ENCODE measurements at regions not wholly inside any gene's neighbourhood (a gene's known extent, or its start where the extent isn't known, plus 50 kb on each side); places are given as distances from the start of the nearest gene placed in this dataset.

- TF ChIP-seq, protein P1, sequence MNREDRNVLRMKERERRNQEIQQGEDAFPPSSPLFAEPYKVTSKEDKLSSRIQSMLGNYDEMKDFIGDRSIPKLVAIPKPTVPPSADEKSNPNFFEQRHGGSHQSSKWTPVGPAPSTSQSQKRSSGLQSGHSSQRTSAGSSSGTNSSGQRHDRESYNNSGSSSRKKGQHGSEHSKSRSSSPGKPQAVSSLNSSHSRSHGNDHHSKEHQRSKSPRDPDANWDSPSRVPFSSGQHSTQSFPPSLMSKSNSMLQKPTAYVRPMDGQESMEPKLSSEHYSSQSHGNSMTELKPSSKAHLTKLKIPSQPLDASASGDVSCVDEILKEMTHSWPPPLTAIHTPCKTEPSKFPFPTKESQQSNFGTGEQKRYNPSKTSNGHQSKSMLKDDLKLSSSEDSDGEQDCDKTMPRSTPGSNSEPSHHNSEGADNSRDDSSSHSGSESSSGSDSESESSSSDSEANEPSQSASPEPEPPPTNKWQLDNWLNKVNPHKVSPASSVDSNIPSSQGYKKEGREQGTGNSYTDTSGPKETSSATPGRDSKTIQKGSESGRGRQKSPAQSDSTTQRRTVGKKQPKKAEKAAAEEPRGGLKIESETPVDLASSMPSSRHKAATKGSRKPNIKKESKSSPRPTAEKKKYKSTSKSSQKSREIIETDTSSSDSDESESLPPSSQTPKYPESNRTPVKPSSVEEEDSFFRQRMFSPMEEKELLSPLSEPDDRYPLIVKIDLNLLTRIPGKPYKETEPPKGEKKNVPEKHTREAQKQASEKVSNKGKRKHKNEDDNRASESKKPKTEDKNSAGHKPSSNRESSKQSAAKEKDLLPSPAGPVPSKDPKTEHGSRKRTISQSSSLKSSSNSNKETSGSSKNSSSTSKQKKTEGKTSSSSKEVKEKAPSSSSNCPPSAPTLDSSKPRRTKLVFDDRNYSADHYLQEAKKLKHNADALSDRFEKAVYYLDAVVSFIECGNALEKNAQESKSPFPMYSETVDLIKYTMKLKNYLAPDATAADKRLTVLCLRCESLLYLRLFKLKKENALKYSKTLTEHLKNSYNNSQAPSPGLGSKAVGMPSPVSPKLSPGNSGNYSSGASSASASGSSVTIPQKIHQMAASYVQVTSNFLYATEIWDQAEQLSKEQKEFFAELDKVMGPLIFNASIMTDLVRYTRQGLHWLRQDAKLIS (CRISPR knock-in tag; IDR thresholded peaks at IDR 0.05) = no peak
- intact Hi-C loops (cut with micrococcal nuclease; ENCODE audit: unreplicated experiment) (no loop called here), in situ Hi-C loops (cut with HindIII; ENCODE audit: extremely low pct_ligation_motif_present, low pct_unique_long_range_greater_than_20kb) (no loop called here)
- no peak overlapping the region for H3K9ac ChIP-seq (ENCODE audit: insufficient read depth, low read depth, low read length)
- FAIRE-seq (no peak), ATAC-seq (no peak), DNase-seq (ENCODE audit: low spot score) (no peak)
- CTCF ChIA-PET (ENCODE audit: low intra/inter-chr PET ratio, low total read pairs) = no interaction called here
- H3K9me3 ChIP-seq (ENCODE audit: low read length) = peaks cover 1% of the 10 kb centered on the region; the same call in 1 of the 2 replicates
- H3K4me1 ChIP-seq (ENCODE audit: insufficient read depth, low read length) = no peaks in the 10 kb centered on the region
- BruUV-seq (replicated peaks) = no TSS peak
- POLR2A ChIA-PET = no interaction called here
- no peak overlapping the region for H2AFZ ChIP-seq (ENCODE audit: low read length)
- peaks cover 0 to 4% of the 10 kb centered on the region in 2 experiments; a peak in 2 of 5 replicates for H3K27me3 ChIP-seq (ENCODE audit: control insufficient read depth in 1 of 2, insufficient read depth in 2 of 2, low read length in 2 of 2)
- no peak overlapping the region for H3K4me3 ChIP-seq (replicated peaks in 1 of 3; ENCODE audit: insufficient read depth in 1 of 3, low read depth in 2 of 3, low read length in 3 of 3)
- no peak overlapping the region for H3K27ac ChIP-seq (ENCODE audit: extremely low read length, insufficient read depth, low read length)
- WGBS (ENCODE audit: low lambda C conversion rate) = 53% methylated on average over 9 of the region's 9 CpGs
- no peaks in the 10 kb centered on the region for H3K79me2 ChIP-seq (ENCODE audit: insufficient read depth, low read length)
- H3K4me2 ChIP-seq (ENCODE audit: low read depth, low read length) = no peak overlapping the region
- H4K20me1 ChIP-seq (ENCODE audit: insufficient read depth, low read length) = no peaks in the 10 kb centered on the region
- no peaks in the 10 kb centered on the region for H3K36me3 ChIP-seq (replicated peaks in 1 of 2; ENCODE audit: control insufficient read depth in 1 of 2, insufficient read depth in 2 of 2, low read length in 2 of 2)
Observed at GRCh38 chr18:78713726-78714125, 265.9 kb upstream of the SALL3 start.

- Histone ChIP-seq H3K4me3 (replicated peaks in 1 of 3; ENCODE audit: insufficient read depth in 1 of 3, low read depth in 2 of 3, low read length in 3 of 3) (no peak overlapping the region), H3K27me3 (ENCODE audit: control insufficient read depth in 1 of 2, insufficient read depth in 2 of 2, low read length in 2 of 2) (peaks cover 4 to 12% of the 10 kb centered on the region in 2 experiments; a peak in 3 of 5 replicates), H2AFZ (ENCODE audit: low read length) (no peak overlapping the region), H3K27ac (ENCODE audit: extremely low read length, insufficient read depth, low read length) (no peak overlapping the region), H3K9me3 (ENCODE audit: low read length) (no peaks in the 10 kb centered on the region), H3K4me2 (ENCODE audit: low read depth, low read length) (no peak overlapping the region), H3K79me2 (ENCODE audit: insufficient read depth, low read length) (no peaks in the 10 kb centered on the region), H3K36me3 (replicated peaks in 1 of 2; ENCODE audit: control insufficient read depth in 1 of 2, insufficient read depth in 2 of 2, low read length in 2 of 2) (no peaks in the 10 kb centered on the region), H3K9ac (ENCODE audit: insufficient read depth, low read depth, low read length) (no peak overlapping the region), H4K20me1 (ENCODE audit: insufficient read depth, low read length) (no peaks in the 10 kb centered on the region), H3K4me1 (ENCODE audit: insufficient read depth, low read length) (no peaks in the 10 kb centered on the region)
- intact Hi-C loops (cut with micrococcal nuclease; ENCODE audit: unreplicated experiment) = no loop called here
- POLR2A ChIA-PET = no interaction called here
- in situ Hi-C loops (cut with HindIII; ENCODE audit: extremely low pct_ligation_motif_present, low pct_unique_long_range_greater_than_20kb) = no loop called here
- CTCF ChIA-PET (ENCODE audit: low intra/inter-chr PET ratio, low total read pairs) = no interaction called here
- BruUV-seq (replicated peaks) = no TSS peak
- no peak for ATAC-seq
- DNase-seq (ENCODE audit: low spot score) = no peak
- FAIRE-seq = no peak
- 24% methylated on average over 8 of the region's 8 CpGs for WGBS (ENCODE audit: low lambda C conversion rate)
- TF ChIP-seq ZFP36L2 (CRISPR knock-in tag; IDR thresholded peaks at IDR 0.05) = no peak
- TF ChIP-seq, protein P2, sequence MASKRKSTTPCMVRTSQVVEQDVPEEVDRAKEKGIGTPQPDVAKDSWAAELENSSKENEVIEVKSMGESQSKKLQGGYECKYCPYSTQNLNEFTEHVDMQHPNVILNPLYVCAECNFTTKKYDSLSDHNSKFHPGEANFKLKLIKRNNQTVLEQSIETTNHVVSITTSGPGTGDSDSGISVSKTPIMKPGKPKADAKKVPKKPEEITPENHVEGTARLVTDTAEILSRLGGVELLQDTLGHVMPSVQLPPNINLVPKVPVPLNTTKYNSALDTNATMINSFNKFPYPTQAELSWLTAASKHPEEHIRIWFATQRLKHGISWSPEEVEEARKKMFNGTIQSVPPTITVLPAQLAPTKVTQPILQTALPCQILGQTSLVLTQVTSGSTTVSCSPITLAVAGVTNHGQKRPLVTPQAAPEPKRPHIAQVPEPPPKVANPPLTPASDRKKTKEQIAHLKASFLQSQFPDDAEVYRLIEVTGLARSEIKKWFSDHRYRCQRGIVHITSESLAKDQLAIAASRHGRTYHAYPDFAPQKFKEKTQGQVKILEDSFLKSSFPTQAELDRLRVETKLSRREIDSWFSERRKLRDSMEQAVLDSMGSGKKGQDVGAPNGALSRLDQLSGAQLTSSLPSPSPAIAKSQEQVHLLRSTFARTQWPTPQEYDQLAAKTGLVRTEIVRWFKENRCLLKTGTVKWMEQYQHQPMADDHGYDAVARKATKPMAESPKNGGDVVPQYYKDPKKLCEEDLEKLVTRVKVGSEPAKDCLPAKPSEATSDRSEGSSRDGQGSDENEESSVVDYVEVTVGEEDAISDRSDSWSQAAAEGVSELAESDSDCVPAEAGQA (IDR thresholded peaks at IDR 0.05; ENCODE audit: low read depth) = no peak
- TF ChIP-seq, protein P2 (CRISPR knock-in tag; IDR thresholded peaks at IDR 0.05; ENCODE audit: borderline replicate concordance) = no peak
- TF ChIP-seq, protein P3, sequence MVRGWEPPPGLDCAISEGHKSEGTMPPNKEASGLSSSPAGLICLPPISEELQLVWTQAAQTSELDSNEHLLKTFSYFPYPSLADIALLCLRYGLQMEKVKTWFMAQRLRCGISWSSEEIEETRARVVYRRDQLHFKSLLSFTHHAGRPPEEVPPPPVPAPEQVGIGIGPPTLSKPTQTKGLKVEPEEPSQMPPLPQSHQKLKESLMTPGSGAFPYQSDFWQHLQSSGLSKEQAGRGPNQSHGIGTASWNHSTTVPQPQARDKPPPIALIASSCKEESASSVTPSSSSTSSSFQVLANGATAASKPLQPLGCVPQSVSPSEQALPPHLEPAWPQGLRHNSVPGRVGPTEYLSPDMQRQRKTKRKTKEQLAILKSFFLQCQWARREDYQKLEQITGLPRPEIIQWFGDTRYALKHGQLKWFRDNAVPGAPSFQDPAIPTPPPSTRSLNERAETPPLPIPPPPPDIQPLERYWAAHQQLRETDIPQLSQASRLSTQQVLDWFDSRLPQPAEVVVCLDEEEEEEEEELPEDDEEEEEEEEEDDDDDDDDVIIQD (CRISPR knock-in tag; IDR thresholded peaks at IDR 0.05; ENCODE audit: low read depth) = no peak
Observed at GRCh38 chr18:78716022-78716421, 263.6 kb upstream of the SALL3 start.

All from HepG2 (cell line).